ENCODE measurements at regions not wholly inside any gene's neighbourhood (a gene's known extent, or its start where the extent isn't known, plus 50 kb on each side); places are given as distances from the start of the nearest gene placed in this dataset.

DNA sequence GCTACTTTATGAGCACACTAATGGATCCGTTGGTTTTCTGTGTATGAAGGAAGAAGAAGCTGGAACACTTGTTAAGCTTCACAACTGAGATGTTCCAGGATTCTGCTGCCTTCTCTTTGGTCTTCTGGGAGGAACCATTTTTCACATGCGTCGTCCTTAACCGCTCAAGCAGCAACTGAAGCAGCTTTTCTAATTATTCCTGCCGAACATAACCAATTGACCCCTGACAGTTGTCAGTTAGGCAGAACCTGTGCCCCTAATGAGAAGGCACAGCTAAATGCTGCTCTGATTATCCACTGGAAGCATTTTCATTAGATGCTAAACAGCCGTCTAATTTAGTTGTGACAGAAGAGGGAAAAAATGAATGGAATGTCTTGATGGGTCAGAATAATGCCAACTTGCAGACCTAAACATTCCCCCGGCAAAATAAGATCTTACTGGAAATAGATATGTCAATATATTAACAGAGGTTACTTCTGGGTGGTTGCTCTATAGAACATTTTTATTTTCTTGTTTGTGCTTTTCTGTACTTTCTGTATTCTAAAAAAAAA lies 85.0 kb upstream of the SMLR1 start:
- TF ChIP-seq, protein P1, sequence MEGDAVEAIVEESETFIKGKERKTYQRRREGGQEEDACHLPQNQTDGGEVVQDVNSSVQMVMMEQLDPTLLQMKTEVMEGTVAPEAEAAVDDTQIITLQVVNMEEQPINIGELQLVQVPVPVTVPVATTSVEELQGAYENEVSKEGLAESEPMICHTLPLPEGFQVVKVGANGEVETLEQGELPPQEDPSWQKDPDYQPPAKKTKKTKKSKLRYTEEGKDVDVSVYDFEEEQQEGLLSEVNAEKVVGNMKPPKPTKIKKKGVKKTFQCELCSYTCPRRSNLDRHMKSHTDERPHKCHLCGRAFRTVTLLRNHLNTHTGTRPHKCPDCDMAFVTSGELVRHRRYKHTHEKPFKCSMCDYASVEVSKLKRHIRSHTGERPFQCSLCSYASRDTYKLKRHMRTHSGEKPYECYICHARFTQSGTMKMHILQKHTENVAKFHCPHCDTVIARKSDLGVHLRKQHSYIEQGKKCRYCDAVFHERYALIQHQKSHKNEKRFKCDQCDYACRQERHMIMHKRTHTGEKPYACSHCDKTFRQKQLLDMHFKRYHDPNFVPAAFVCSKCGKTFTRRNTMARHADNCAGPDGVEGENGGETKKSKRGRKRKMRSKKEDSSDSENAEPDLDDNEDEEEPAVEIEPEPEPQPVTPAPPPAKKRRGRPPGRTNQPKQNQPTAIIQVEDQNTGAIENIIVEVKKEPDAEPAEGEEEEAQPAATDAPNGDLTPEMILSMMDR (IDR thresholded peaks at IDR 0.05) = no peak
- no peak for TF ChIP-seq EP300 (IDR thresholded peaks at IDR 0.05)
- no peak for TF ChIP-seq POLR2A (IDR thresholded peaks at IDR 0.05)
- no peak for TF ChIP-seq POLR2AphosphoS5 (IDR thresholded peaks at IDR 0.05)

All from gastroesophageal sphincter (tissue), 3 donors.